SK-N-MC (cell line): ENCODE measurements at regions not wholly inside any gene's neighbourhood (a gene's known extent, or its start where the extent isn't known, plus 50 kb on each side); places are given as distances from the start of the nearest gene placed in this dataset.

Experiments used
- EZH2 ChIP-seq: fragments of 200-600 bp; sonication (generic); IDR thresholded peaks from one replicate; pipeline ENCODE4 v1.6.1; 2017; ENCODE audit warnings: antibody characterized with exemption
- FOXP2 ChIP-seq: optimal IDR thresholded peaks from 2 replicates; pipeline ENCODE3; 2011; ENCODE audit warnings: mild to moderate bottlenecking, moderate library complexity; ENCODE audit not compliant: insufficient read depth; ENCODE audit errors: extremely low read length, control extremely low read depth

- no peak for TF ChIP-seq EZH2
- TF ChIP-seq FOXP2, result no peak
Measured at GRCh38 chr12:126487431-126487980, 1422.3 kb downstream of the AACS start.
